ENCODE measurements at regions not wholly inside any gene's neighbourhood (a gene's known extent, or its start where the extent isn't known, plus 50 kb on each side); places are given as distances from the start of the nearest gene placed in this dataset.

GRCh38 chr20:39600871-39601270 lies 638.7 kb downstream of the DHX35 start:
- TF ChIP-seq POLR2A (IDR thresholded peaks at IDR 0.05; ENCODE audit: low read length) (no peak), GATA1 (IDR thresholded peaks at IDR 0.05; ENCODE audit: low read depth, low read length) (no peak)
